Keratinocyte (primary cell): ENCODE measurements at regions not wholly inside any gene's neighbourhood (a gene's known extent, or its start where the extent isn't known, plus 50 kb on each side); places are given as distances from the start of the nearest gene placed in this dataset.

ENCODE experiments used
- DNase-seq: peaks from one replicate; pipeline ENCODE4 v3.0.0-alpha.2; 2011; ENCODE audit warnings: low read depth, missing footprints, low spot score
- FAIRE-seq: peaks from 2 replicates; lab custom pipeline; 2011; peaks lifted over from hg19 to GRCh38; lab: Jason Lieb, UNC
- H2AFZ ChIP-seq: 2 replicates; pipeline ENCODE4 v1.6.0; 2012; ENCODE audit warnings: low read length, control low read depth, inconsistent platforms; ENCODE audit not compliant: control insufficient read depth
- H3K27ac ChIP-seq: 2 replicates; pipeline ENCODE4 v1.5.1; 2011; ENCODE audit warnings: low read length; ENCODE audit not compliant: control insufficient read depth, insufficient read depth
- H3K27me3 ChIP-seq: 3 replicates; pipeline ENCODE4 v1.6.0; 2011; ENCODE audit warnings: low read length; ENCODE audit not compliant: control insufficient read depth, insufficient read depth; ENCODE audit errors: extremely low read depth
- H3K36me3 ChIP-seq, 2 experiments: 2 replicates in 1 of 2; 3 replicates in 1 of 2; pipeline ENCODE4 v1.5.1; 2011; ENCODE audit warnings: low read length in 2 of 2, mild to moderate bottlenecking in 1 of 2; ENCODE audit not compliant: control insufficient read depth in 2 of 2, insufficient read depth in 2 of 2; ENCODE audit errors: extremely low read depth in 1 of 2
- H3K4me1 ChIP-seq: 3 replicates; pipeline ENCODE4 v1.5.1; 2011; ENCODE audit warnings: low read length; ENCODE audit not compliant: control insufficient read depth, insufficient read depth; ENCODE audit errors: extremely low read depth
- H3K4me2 ChIP-seq: 3 replicates; pipeline ENCODE4 v1.6.0; 2011; ENCODE audit warnings: low read depth, low read length; ENCODE audit not compliant: control insufficient read depth, insufficient read depth; ENCODE audit errors: extremely low read depth
- H3K4me3 ChIP-seq, 3 experiments: fragments of 200-600 bp in 1 of 3; sonication (generic) in 1 of 3; 2 replicates in 2 of 3; 3 replicates in 1 of 3; pipeline ENCODE4 v1.5.1; 2011 to 2016; ENCODE audit warnings: low read length in 3 of 3, mild to moderate bottlenecking in 3 of 3, control low read depth in 2 of 3, inconsistent platforms in 1 of 3, low read depth in 1 of 3, mixed read lengths in 1 of 3, mixed run types in 1 of 3, moderate library complexity in 1 of 3; ENCODE audit not compliant: control insufficient read depth in 2 of 3, insufficient read depth in 2 of 3; ENCODE audit errors: extremely low read depth in 1 of 3
- H3K79me2 ChIP-seq: 2 replicates; pipeline ENCODE4 v1.6.0; 2012; ENCODE audit warnings: low read length; ENCODE audit not compliant: control insufficient read depth, insufficient read depth
- H3K9ac ChIP-seq: 3 replicates; pipeline ENCODE4 v1.6.0; 2011; ENCODE audit warnings: low read length; ENCODE audit not compliant: control insufficient read depth, insufficient read depth; ENCODE audit errors: extremely low read depth
- H3K9me1 ChIP-seq: 3 replicates; pipeline ENCODE4 v1.6.0; 2011; ENCODE audit warnings: low read length; ENCODE audit not compliant: control insufficient read depth, insufficient read depth; ENCODE audit errors: extremely low read depth
- H3K9me3 ChIP-seq: 2 replicates; pipeline ENCODE4 v1.5.1; 2012; ENCODE audit warnings: low read depth, low read length; ENCODE audit not compliant: control insufficient read depth
- H4K20me1 ChIP-seq: 3 replicates; pipeline ENCODE4 v1.6.0; 2011; ENCODE audit warnings: low read length; ENCODE audit not compliant: control insufficient read depth, insufficient read depth; ENCODE audit errors: extremely low read depth
- EZH2 ChIP-seq: IDR thresholded peaks from one replicate; pipeline ENCODE4 v1.6.1; 2012; ENCODE audit warnings: inconsistent platforms, mild to moderate bottlenecking, low read length, moderate library complexity
- dilution Hi-C: fragments of 300-500 bp; cut with MboI; formaldehyde crosslinking; loops from one replicate; pipeline ENCODE4 v1.7.0; 2020; ENCODE audit warnings: low sequenced_read_pairs; ENCODE audit not compliant: extremely low pct_ligation_motif_present
- TF ChIP-seq, protein P1 (sequence below), 3 experiments: IDR thresholded peaks in 1 of 3; conservative IDR thresholded peaks in 1 of 3; optimal IDR thresholded peaks in 1 of 3; 2 replicates in 2 of 3; 3 replicates in 1 of 3; pipeline versions ENCODE3 to v1.5.1; 2011; ENCODE audit warnings: low read length in 3 of 3, mild to moderate bottlenecking in 3 of 3, moderate library complexity in 2 of 3, control low read depth in 1 of 3, inconsistent platforms in 1 of 3; ENCODE audit not compliant: insufficient read depth in 2 of 3; ENCODE audit errors: extremely low read depth in 1 of 3

- no peaks in the 10 kb centered on the region for H3K9me1 ChIP-seq
- H3K9ac ChIP-seq = no peak overlapping the region
- TF ChIP-seq, protein P1, sequence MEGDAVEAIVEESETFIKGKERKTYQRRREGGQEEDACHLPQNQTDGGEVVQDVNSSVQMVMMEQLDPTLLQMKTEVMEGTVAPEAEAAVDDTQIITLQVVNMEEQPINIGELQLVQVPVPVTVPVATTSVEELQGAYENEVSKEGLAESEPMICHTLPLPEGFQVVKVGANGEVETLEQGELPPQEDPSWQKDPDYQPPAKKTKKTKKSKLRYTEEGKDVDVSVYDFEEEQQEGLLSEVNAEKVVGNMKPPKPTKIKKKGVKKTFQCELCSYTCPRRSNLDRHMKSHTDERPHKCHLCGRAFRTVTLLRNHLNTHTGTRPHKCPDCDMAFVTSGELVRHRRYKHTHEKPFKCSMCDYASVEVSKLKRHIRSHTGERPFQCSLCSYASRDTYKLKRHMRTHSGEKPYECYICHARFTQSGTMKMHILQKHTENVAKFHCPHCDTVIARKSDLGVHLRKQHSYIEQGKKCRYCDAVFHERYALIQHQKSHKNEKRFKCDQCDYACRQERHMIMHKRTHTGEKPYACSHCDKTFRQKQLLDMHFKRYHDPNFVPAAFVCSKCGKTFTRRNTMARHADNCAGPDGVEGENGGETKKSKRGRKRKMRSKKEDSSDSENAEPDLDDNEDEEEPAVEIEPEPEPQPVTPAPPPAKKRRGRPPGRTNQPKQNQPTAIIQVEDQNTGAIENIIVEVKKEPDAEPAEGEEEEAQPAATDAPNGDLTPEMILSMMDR (optimal IDR thresholded peaks at IDR 0.05 in 1 of 3, IDR thresholded peaks at IDR 0.05 in 1 of 3, conservative IDR thresholded peaks at IDR 0.05 in 1 of 3; ENCODE audit: extremely low read depth in 1 of 3, insufficient read depth in 2 of 3, low read length in 3 of 3) = no peak
- no peak for TF ChIP-seq EZH2
- FAIRE-seq = no peak
- no peak overlapping the region for H2AFZ ChIP-seq
- H3K4me3 ChIP-seq = no peak overlapping the region
- H4K20me1 ChIP-seq = no peaks in the 10 kb centered on the region
- H3K27me3 ChIP-seq = no peaks in the 10 kb centered on the region
- H3K79me2 ChIP-seq = no peaks in the 10 kb centered on the region
- dilution Hi-C loops = no loop called here
- H3K9me3 ChIP-seq = no peaks in the 10 kb centered on the region
- no peak overlapping the region for H3K4me2 ChIP-seq
- no peaks in the 10 kb centered on the region for H3K36me3 ChIP-seq
- H3K4me1 ChIP-seq = peaks cover 29% of the 10 kb centered on the region
- H3K27ac ChIP-seq = no peak overlapping the region
- DNase-seq = no peak
Observed at GRCh38 chr4:145298885-145299284, 118.5 kb upstream of the OTUD4 start.

DNA sequence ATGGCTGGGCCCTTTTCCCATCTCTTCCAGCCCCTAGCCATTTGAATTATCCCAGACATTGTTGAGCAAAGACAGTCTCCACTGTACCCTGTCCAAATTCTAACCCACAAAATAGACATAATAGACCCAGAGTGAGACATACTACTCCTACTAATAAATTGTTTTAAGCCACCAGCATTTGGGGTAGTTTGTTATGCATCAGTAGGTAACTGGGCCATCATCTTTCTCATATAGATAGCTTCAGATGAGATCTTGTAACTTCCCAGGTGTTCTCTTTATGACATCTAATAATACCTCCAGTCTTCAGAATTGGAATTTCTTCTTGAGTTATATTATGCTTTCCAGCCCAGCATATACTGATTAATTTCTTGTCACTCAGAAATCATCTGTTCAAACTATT is 117.2 kb upstream of the OTUD4 start:
- no peak overlapping the region for H3K9ac ChIP-seq
- dilution Hi-C loops = no loop called here

More for the DNA sequence above, 117.2 kb upstream of the OTUD4 start:
- Histone ChIP-seq H3K27ac (no peak overlapping the region), H3K4me2 (no peak overlapping the region), H3K4me1 (peaks cover 26% of the 10 kb centered on the region), H3K36me3 (no peaks in the 10 kb centered on the region), H3K79me2 (no peaks in the 10 kb centered on the region), H4K20me1 (no peaks in the 10 kb centered on the region), H3K4me3 (no peak overlapping the region), H3K9me3 (no peaks in the 10 kb centered on the region), H3K9me1 (no peaks in the 10 kb centered on the region), H2AFZ (no peak overlapping the region), H3K27me3 (no peaks in the 10 kb centered on the region)
- DNase-seq = no peak
- TF ChIP-seq, protein P1 (optimal IDR thresholded peaks at IDR 0.05 in 1 of 3, IDR thresholded peaks at IDR 0.05 in 1 of 3, conservative IDR thresholded peaks at IDR 0.05 in 1 of 3; ENCODE audit: extremely low read depth in 1 of 3, insufficient read depth in 2 of 3, low read length in 3 of 3) = no peak
- no peak for TF ChIP-seq EZH2
- FAIRE-seq = no peak
